ENCODE measurements at regions not wholly inside any gene's neighbourhood (a gene's known extent, or its start where the extent isn't known, plus 50 kb on each side); places are given as distances from the start of the nearest gene placed in this dataset.

DNA sequence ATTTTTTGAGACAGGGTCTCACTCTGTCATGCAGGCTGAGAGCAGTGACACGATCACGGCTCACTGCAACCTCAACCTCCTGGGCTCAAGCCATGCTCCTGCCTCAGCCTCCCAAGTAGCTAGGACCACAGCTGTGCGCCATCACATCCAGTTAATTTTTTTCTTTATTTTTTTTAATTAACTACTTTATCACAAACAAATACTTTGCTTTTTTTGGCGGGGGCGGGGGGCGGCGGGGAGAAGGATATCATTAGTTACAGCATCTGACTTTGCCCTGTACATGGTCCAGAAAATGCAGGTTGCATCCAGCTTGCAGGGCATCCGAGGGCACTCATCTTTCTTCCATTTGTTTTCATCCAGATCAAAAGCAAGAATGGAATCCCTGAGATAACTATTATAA, 201.8 kb upstream of the IER5L start:
- Histone ChIP-seq H3K27me3 (ENCODE audit: control insufficient read depth, insufficient read depth, low read length) (no peaks in the 10 kb centered on the region), H3K36me3 (ENCODE audit: control insufficient read depth, insufficient read depth, low read length) (no peaks in the 10 kb centered on the region)

DNA sequence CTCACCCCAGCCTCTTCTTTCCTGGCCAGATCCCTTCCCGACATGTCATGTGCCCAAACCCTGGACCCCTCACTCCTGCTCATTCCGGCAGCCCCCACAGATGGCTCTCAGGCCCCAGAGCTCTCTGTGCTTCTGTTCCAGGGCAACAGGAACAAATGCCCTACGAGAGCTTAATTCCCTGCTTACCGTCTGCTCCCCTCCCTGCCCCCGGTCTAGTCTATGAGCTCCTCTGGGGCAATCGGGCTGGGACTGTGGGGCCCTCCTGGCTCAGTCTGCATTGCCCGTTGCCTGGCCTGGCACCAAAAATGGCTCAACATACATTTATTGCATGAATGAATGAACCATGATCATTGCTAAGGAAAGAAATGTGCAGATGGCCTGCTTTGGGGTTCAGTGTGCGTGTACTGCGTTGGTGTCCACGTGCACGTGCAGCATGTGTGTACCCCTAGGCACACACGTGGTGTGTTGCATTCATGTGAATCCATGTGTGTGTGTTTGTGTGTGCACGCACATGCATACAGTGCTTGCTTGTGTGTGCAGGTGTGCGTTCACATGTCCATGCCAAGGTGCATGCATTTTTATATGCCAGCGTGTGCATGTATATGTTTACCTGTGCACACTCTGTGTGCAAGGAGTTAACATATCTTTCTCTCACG, 201.2 kb upstream of the IER5L start:
- H3K27ac ChIP-seq (ENCODE audit: low read depth, low read length) = no peak overlapping the region
- no peak overlapping the region for H3K9ac ChIP-seq (ENCODE audit: low read length)
- no peak overlapping the region for H3K4me3 ChIP-seq (ENCODE audit: low read length)
- H3K4me1 ChIP-seq (ENCODE audit: control insufficient read depth, insufficient read depth, low read length) = peaks cover 10% of the 10 kb centered on the region
- H3K27me3 ChIP-seq (ENCODE audit: control insufficient read depth, insufficient read depth, low read length) = no peaks in the 10 kb centered on the region
- no peaks in the 10 kb centered on the region for H3K36me3 ChIP-seq (ENCODE audit: control insufficient read depth, insufficient read depth, low read length)

More for the DNA sequence above, 201.8 kb upstream of the IER5L start:
- no peak overlapping the region for H3K9ac ChIP-seq (ENCODE audit: low read length)
- H3K4me1 ChIP-seq (ENCODE audit: control insufficient read depth, insufficient read depth, low read length) = peaks cover 10% of the 10 kb centered on the region
- no peak overlapping the region for H3K4me3 ChIP-seq (ENCODE audit: low read length)
- no peak overlapping the region for H3K27ac ChIP-seq (ENCODE audit: low read depth, low read length)

DNA sequence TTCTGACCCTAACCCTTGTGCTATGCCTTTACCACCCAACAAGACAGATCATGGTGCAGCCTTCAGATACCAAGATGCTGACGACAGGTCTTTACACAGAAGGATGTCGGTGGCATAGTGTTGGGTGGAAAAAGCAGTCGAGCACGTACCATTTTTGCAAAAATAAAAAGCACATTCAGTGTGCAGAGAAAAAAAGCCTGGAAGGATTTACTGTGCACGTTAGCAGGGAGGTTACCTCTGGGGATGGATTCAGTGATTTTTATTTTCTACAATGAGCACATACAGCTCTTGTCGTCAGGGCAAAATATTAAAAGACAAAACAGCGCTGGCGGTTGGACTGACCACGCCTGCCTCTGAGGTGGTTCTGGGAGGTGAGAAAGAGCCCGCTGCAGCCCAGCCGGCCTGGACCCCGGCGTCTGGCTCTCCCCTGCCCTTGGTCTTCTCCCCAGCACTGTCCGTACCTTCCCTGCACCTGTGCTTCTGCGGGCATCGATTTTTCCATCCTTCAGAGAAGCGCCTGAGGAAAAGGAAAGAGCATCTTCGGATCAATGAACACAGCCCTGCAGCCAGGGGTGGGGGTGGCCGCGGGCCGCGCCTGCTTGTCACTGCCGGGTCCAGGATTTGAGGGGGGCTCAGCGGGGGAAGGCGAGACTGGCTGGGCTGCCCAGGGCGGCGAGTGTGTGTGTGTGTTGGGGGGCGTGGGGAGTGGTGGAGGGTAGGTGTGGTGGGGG, 200.0 kb upstream of the IER5L start:
- Histone ChIP-seq H3K4me3 (ENCODE audit: low read length) (no peak overlapping the region), H3K27ac (ENCODE audit: low read depth, low read length) (no peak overlapping the region), H3K4me1 (ENCODE audit: control insufficient read depth, insufficient read depth, low read length) (peaks cover 7% of the 10 kb centered on the region), H3K27me3 (ENCODE audit: control insufficient read depth, insufficient read depth, low read length) (no peaks in the 10 kb centered on the region), H3K9ac (ENCODE audit: low read length) (no peak overlapping the region), H3K36me3 (ENCODE audit: control insufficient read depth, insufficient read depth, low read length) (no peaks in the 10 kb centered on the region)

DNA sequence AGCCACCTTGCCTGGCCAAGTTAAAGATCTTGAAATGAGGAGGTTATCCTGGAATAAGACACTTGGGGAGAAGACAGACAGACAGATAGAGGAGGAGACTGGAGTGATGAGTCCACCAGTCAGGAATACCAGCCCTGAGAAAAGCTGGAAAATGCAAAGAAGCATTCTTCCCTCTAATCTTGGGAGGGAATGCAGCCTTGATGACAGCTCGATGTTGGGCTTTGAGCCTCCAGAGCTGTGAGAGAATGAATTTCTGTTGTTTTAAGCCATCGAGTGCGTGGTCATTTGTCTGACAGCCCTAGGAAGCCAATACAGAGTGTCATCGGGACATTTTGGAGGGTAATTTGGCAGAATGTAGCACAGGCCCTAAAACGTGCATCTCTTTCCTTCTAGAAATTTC, 199.1 kb upstream of the IER5L start:
- no peaks in the 10 kb centered on the region for H3K36me3 ChIP-seq (ENCODE audit: control insufficient read depth, insufficient read depth, low read length)
- no peak overlapping the region for H3K4me3 ChIP-seq (ENCODE audit: low read length)
- no peaks in the 10 kb centered on the region for H3K4me1 ChIP-seq (ENCODE audit: control insufficient read depth, insufficient read depth, low read length)
- no peak overlapping the region for H3K27ac ChIP-seq (ENCODE audit: low read depth, low read length)
- no peaks in the 10 kb centered on the region for H3K27me3 ChIP-seq (ENCODE audit: control insufficient read depth, insufficient read depth, low read length)
- no peak overlapping the region for H3K9ac ChIP-seq (ENCODE audit: low read length)

DNA sequence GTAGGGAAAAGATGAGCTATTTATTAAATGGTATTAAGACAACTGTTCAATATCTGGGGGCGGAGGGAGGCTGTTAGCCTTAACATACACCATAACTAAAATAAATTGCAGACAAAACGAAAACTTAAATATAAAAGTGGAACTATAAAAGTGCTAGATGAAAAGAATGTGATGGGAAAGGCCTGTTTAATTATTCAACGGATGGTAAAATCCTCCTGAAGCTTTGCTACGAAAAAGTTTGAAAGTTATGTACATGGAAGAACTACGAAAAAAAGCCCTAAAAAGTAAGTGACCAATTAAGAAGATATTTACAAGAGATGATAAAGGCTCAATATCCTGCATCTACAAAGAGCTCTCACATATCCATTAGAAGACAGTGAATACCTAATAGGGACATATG, 197.8 kb upstream of the IER5L start:
- H3K4me1 ChIP-seq (ENCODE audit: control insufficient read depth, insufficient read depth, low read length) = no peaks in the 10 kb centered on the region
- H3K27ac ChIP-seq (ENCODE audit: low read depth, low read length) = no peak overlapping the region
- no peak overlapping the region for H3K4me3 ChIP-seq (ENCODE audit: low read length)
- H3K36me3 ChIP-seq (ENCODE audit: control insufficient read depth, insufficient read depth, low read length) = no peaks in the 10 kb centered on the region
- H3K27me3 ChIP-seq (ENCODE audit: control insufficient read depth, insufficient read depth, low read length) = no peaks in the 10 kb centered on the region
- H3K9ac ChIP-seq (ENCODE audit: low read length) = no peak overlapping the region

DNA sequence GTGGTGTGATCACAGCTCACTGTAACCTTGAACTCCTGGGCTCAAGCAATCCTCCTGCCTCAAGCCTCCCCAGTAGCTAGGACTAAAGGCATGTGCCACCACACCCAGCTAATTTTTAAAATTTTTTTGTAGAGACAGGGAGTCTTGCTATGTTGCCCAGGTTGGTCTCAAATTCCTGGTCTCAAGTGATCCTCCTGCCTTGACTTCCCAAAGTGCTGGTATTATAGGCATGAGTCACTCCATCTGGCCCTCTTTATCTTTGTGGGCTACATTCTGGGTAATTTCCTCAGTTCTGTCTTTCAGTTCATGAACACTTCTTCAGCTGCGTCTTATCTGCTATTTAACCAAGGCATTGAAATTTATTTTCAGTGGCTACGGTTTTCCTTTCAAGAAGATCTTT, 196.6 kb upstream of the IER5L start:
- H3K9ac ChIP-seq (ENCODE audit: low read length) = no peak overlapping the region
- H3K27ac ChIP-seq (ENCODE audit: low read depth, low read length) = no peak overlapping the region
- H3K27me3 ChIP-seq (ENCODE audit: control insufficient read depth, insufficient read depth, low read length) = no peaks in the 10 kb centered on the region
- no peaks in the 10 kb centered on the region for H3K4me1 ChIP-seq (ENCODE audit: control insufficient read depth, insufficient read depth, low read length)
- no peak overlapping the region for H3K4me3 ChIP-seq (ENCODE audit: low read length)
- H3K36me3 ChIP-seq (ENCODE audit: control insufficient read depth, insufficient read depth, low read length) = no peaks in the 10 kb centered on the region

DNA sequence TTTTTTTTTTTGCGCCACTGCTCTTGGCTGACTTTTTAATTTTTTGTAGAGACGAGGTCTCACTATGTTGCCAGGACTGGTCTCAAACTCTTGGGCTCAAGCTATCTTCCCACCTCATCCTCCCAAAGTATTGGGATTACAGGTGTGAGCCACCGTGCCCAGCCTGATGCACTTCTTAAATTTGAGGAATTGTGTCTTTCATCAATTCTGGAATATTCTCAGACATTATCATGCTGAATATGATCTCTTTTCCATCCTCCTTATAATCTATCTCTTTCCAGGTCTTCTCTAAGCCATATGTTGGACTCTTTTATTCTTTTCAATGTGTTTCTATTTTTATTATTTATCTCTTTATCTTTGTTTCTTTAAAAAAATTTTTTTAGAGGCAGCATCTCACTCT, 196.2 kb upstream of the IER5L start:
- no peaks in the 10 kb centered on the region for H3K4me1 ChIP-seq (ENCODE audit: control insufficient read depth, insufficient read depth, low read length)
- H3K4me3 ChIP-seq (ENCODE audit: low read length) = no peak overlapping the region
- no peak overlapping the region for H3K9ac ChIP-seq (ENCODE audit: low read length)
- no peak overlapping the region for H3K27ac ChIP-seq (ENCODE audit: low read depth, low read length)
- H3K27me3 ChIP-seq (ENCODE audit: control insufficient read depth, insufficient read depth, low read length) = no peaks in the 10 kb centered on the region
- H3K36me3 ChIP-seq (ENCODE audit: control insufficient read depth, insufficient read depth, low read length) = no peaks in the 10 kb centered on the region

DNA sequence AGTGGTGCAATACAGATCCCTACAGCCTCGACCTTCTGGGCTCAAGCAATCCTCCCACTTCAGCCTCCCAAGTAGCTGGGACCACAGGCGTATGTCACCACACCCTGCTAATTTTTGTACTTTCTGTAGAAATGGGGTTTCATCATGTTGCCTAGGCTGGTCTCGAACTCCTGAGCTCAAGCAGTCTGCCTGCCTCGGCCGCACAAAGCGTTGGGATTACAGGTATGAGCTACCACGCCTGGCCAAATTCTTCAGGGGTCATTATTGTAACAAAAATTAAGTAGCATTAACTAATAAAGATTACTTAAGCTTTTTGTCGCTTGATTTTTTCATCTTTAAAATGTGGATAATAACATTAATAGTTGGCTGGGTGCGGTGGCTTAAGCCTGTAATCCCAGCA, 195.3 kb upstream of the IER5L start:
- H3K4me3 ChIP-seq (ENCODE audit: low read length) = no peak overlapping the region
- no peaks in the 10 kb centered on the region for H3K36me3 ChIP-seq (ENCODE audit: control insufficient read depth, insufficient read depth, low read length)
- no peaks in the 10 kb centered on the region for H3K27me3 ChIP-seq (ENCODE audit: control insufficient read depth, insufficient read depth, low read length)
- H3K4me1 ChIP-seq (ENCODE audit: control insufficient read depth, insufficient read depth, low read length) = no peaks in the 10 kb centered on the region
- no peak overlapping the region for H3K27ac ChIP-seq (ENCODE audit: low read depth, low read length)
- no peak overlapping the region for H3K9ac ChIP-seq (ENCODE audit: low read length)

DNA sequence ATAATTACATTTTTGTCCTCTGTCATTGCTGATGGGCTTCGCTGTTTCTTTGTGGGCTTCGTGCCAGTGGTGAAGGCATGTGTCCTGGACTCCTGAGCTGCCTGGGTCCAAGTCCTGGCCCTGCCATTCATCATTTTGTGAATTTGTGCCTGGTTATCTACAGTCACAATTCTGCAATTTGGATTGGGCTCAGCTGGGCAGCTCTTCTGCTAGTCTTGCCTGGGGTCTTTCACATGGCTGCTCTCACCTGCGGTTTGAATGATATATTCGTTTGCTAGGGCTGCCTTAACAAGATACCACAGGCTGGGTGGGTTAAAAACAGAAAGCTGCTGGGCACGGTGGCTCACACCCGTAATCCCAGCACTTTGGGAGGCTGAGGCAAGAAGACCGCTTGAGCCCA, 192.7 kb upstream of the IER5L start:
- Histone ChIP-seq H3K27ac (ENCODE audit: low read depth, low read length) (no peak overlapping the region), H3K27me3 (ENCODE audit: control insufficient read depth, insufficient read depth, low read length) (no peaks in the 10 kb centered on the region), H3K4me3 (ENCODE audit: low read length) (no peak overlapping the region), H3K9ac (ENCODE audit: low read length) (no peak overlapping the region), H3K4me1 (ENCODE audit: control insufficient read depth, insufficient read depth, low read length) (no peaks in the 10 kb centered on the region), H3K36me3 (ENCODE audit: control insufficient read depth, insufficient read depth, low read length) (no peaks in the 10 kb centered on the region)

DNA sequence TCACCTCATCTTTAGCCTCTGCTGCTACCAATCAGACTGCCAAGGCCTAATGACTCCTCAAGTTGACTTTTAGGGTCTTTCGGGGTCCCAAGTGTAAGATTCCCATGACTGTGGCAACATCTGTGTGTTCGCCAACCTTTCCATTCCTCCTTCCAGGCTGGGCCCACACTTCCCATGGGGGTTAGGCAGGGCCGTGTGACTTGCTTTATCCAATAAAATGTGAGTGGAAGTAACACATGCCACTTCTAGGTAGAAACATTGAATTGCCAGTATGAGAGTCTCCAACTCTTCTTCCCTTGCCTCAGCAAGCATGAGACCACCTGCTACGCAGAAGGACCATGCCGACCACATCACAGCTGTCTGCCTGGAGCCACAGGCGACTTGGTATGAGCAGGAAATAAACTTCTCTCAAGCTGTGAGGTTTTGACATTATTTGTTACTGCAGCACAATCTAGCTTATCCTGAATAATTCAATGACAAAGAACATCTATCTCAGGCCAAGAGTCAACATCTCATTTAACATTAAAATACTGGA, 190.4 kb upstream of the IER5L start:
- Histone ChIP-seq H3K27ac (ENCODE audit: low read depth, low read length) (no peak overlapping the region), H3K27me3 (ENCODE audit: control insufficient read depth, insufficient read depth, low read length) (no peaks in the 10 kb centered on the region), H3K4me3 (ENCODE audit: low read length) (no peak overlapping the region), H3K9ac (ENCODE audit: low read length) (no peak overlapping the region), H3K4me1 (ENCODE audit: control insufficient read depth, insufficient read depth, low read length) (no peaks in the 10 kb centered on the region), H3K36me3 (ENCODE audit: control insufficient read depth, insufficient read depth, low read length) (no peaks in the 10 kb centered on the region)

DNA sequence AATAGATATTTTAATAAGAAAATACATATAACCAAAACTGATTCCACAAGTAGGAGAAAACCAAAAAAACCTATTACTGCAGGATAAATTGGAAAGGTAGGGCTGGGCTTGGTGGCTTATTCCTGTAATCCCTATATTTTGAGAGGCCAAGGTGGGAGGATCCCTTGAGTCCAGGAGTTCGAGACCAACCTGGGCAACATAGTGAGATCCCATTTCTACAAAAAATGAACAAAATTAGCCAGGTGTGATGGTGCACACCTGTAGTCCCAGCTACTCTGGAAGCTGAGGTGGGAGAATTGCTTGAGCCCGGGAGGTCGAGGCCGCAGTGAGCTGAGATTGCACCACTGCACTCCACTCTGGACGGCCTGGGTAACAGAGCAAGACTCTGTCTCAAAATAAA, 189.2 kb upstream of the IER5L start:
- Histone ChIP-seq H3K9ac (ENCODE audit: low read length) (no peak overlapping the region), H3K27me3 (ENCODE audit: control insufficient read depth, insufficient read depth, low read length) (no peaks in the 10 kb centered on the region)

DNA sequence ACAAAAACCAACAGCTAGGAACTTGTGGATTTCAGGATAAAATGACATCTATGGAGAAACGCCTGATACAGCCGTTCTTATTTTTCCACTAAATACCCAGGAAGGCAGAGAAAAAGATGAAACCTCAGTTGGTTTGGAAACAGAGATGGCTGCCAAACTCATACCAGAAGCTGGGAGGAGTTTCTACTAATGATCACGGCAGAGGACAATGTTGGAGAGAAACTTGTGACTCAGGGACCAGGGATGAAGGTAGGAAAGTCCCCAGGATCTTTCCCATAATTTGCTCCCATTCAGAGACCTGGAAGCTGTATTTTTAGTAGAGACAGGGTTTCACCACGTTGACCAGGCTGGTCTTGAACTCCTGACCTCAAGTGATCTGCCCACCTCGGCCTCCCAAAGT, 187.1 kb upstream of the IER5L start:
- no peaks in the 10 kb centered on the region for H3K4me1 ChIP-seq (ENCODE audit: control insufficient read depth, insufficient read depth, low read length)
- H3K4me3 ChIP-seq (ENCODE audit: low read length) = no peak overlapping the region
- no peaks in the 10 kb centered on the region for H3K27me3 ChIP-seq (ENCODE audit: control insufficient read depth, insufficient read depth, low read length)
- no peak overlapping the region for H3K27ac ChIP-seq (ENCODE audit: low read depth, low read length)
- no peak overlapping the region for H3K9ac ChIP-seq (ENCODE audit: low read length)
- H3K36me3 ChIP-seq (ENCODE audit: control insufficient read depth, insufficient read depth, low read length) = no peaks in the 10 kb centered on the region

More for the DNA sequence above, 189.2 kb upstream of the IER5L start:
- Histone ChIP-seq H3K4me1 (ENCODE audit: control insufficient read depth, insufficient read depth, low read length) (no peaks in the 10 kb centered on the region), H3K4me3 (ENCODE audit: low read length) (no peak overlapping the region), H3K27ac (ENCODE audit: low read depth, low read length) (no peak overlapping the region), H3K36me3 (ENCODE audit: control insufficient read depth, insufficient read depth, low read length) (no peaks in the 10 kb centered on the region)

Data from rectal smooth muscle tissue (tissue), 1 donor.